ENCODE measurements at regions not wholly inside any gene's neighbourhood (a gene's known extent, or its start where the extent isn't known, plus 50 kb on each side); places are given as distances from the start of the nearest gene placed in this dataset.
A peak's percentile ranks its signal among the peaks of the same experiment; 100 is the strongest.

DNA sequence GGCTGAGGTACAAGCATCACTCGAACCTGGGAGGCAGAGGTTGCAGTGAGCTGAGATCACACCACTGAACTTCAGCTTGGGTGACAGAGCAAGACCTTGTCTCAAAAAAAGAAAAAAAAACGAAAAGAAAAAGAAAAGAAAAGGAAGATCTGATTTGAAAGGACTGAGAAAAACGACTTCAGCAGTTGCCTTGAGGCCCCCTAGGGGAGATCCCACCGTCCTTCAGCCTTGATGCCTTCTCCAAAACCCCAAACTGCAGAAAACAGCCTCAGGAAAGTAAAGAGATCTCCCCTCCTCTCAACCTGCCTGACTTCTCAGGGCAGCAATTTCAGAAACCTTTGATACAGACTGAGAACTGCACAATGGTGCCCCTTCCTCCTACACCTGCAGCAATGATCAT lies 50.9 kb upstream of the BCAR3 start (continued):
- TF ChIP-seq SRF (IDR thresholded peaks at IDR 0.05; ENCODE audit: low read depth in 2 of 2, low read length in 2 of 2), result no peak
- TF ChIP-seq CBX3 (IDR thresholded peaks at IDR 0.05; ENCODE audit: borderline replicate concordance, low read depth), result no peak
- TF ChIP-seq CBFB (IDR thresholded peaks at IDR 0.05; ENCODE audit: low read depth), result no peak
- TF ChIP-seq, protein P1, sequence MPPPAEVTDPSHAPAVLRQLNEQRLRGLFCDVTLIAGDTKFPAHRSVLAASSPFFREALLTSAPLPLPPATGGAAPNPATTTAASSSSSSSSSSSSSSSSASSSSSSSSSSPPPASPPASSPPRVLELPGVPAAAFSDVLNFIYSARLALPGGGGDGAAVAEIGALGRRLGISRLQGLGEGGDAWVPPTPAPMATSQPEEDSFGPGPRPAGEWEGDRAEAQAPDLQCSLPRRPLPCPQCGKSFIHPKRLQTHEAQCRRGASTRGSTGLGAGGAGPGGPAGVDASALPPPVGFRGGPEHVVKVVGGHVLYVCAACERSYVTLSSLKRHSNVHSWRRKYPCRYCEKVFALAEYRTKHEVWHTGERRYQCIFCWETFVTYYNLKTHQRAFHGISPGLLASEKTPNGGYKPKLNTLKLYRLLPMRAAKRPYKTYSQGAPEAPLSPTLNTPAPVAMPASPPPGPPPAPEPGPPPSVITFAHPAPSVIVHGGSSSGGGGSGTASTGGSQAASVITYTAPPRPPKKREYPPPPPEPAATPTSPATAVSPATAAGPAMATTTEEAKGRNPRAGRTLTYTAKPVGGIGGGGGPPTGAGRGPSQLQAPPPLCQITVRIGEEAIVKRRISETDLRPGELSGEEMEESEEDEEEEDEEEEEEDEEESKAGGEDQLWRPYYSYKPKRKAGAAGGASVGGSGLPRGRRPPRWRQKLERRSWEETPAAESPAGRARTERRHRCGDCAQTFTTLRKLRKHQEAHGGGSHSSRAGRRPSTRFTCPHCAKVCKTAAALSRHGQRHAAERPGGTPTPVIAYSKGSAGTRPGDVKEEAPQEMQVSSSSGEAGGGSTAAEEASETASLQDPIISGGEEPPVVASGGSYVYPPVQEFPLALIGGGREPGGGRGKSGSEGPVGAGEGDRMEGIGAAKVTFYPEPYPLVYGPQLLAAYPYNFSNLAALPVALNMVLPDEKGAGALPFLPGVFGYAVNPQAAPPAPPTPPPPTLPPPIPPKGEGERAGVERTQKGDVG (CRISPR knock-in tag; IDR thresholded peaks at IDR 0.05), result no peak
- peak; percentile 42 for TF ChIP-seq RAD21 (IDR thresholded peaks at IDR 0.05; ENCODE audit: insufficient read depth, low read depth, low read length)

All from GM12878 (cell line).